ENCODE measurements at regions not wholly inside any gene's neighbourhood (a gene's known extent, or its start where the extent isn't known, plus 50 kb on each side); places are given as distances from the start of the nearest gene placed in this dataset.

DNA sequence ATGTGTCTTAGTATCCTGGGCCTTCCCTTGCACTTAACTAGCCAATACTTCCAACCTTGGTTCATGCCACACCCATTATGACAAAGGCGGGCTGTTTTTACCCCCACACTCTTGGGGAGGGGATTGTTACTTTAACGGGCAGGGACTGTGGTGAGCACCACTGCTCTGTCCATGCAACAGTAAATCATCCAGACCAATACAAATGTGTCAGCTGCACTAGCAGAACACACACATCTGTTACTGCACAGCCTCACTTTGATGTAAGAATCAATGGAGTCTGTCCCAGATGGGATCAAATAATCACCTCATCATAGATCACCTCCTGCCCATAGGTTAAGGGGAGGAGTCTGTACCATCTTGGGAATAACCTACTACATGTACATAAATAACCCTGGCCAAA, 58.1 kb downstream of the NPAP1 start:
- in situ Hi-C loops (cut with HindIII; ENCODE audit: low pct_ligation_motif_present, low sequenced_read_pairs) = no loop called here
- TF ChIP-seq, protein P1, sequence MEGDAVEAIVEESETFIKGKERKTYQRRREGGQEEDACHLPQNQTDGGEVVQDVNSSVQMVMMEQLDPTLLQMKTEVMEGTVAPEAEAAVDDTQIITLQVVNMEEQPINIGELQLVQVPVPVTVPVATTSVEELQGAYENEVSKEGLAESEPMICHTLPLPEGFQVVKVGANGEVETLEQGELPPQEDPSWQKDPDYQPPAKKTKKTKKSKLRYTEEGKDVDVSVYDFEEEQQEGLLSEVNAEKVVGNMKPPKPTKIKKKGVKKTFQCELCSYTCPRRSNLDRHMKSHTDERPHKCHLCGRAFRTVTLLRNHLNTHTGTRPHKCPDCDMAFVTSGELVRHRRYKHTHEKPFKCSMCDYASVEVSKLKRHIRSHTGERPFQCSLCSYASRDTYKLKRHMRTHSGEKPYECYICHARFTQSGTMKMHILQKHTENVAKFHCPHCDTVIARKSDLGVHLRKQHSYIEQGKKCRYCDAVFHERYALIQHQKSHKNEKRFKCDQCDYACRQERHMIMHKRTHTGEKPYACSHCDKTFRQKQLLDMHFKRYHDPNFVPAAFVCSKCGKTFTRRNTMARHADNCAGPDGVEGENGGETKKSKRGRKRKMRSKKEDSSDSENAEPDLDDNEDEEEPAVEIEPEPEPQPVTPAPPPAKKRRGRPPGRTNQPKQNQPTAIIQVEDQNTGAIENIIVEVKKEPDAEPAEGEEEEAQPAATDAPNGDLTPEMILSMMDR (IDR thresholded peaks at IDR 0.05; ENCODE audit: low read depth, low read length, missing control alignments) = no peak
- Histone ChIP-seq H3K27me3 (replicated peaks) (no peaks in the 10 kb centered on the region), H3K27ac (no peak overlapping the region), H3K4me3 (ENCODE audit: low read depth, low read length) (no peak overlapping the region), H3K36me3 (replicated peaks) (no peaks in the 10 kb centered on the region)
- DNase-seq = no peak

- Histone ChIP-seq H3K36me3 (replicated peaks) (no peaks in the 10 kb centered on the region), H3K4me3 (ENCODE audit: low read depth, low read length) (no peak overlapping the region), H3K27me3 (replicated peaks) (no peaks in the 10 kb centered on the region), H3K27ac (no peak overlapping the region)
- no peak for DNase-seq
- in situ Hi-C loops (cut with HindIII; ENCODE audit: low pct_ligation_motif_present, low sequenced_read_pairs) = no loop called here
- TF ChIP-seq, protein P1 (IDR thresholded peaks at IDR 0.05; ENCODE audit: low read depth, low read length, missing control alignments) = no peak
These were observed 58.8 kb downstream of the NPAP1 start for GRCh38 chr15:24734396-24734795.

GRCh38 chr15:24745290-24745689, 69.7 kb downstream of the NPAP1 start:
- no peak for DNase-seq

GRCh38 chr15:24746094-24746493, 70.5 kb downstream of the NPAP1 start:
- no peaks in the 10 kb centered on the region for H3K27me3 ChIP-seq (replicated peaks)
- H3K36me3 ChIP-seq (replicated peaks) = no peaks in the 10 kb centered on the region
- in situ Hi-C loops (cut with HindIII; ENCODE audit: low pct_ligation_motif_present, low sequenced_read_pairs) = no loop called here
- TF ChIP-seq, protein P1 (IDR thresholded peaks at IDR 0.05; ENCODE audit: low read depth, low read length, missing control alignments) = no peak
- no peak overlapping the region for H3K4me3 ChIP-seq (ENCODE audit: low read depth, low read length)
- H3K27ac ChIP-seq = no peak overlapping the region
- DNase-seq = no peak

More at GRCh38 chr15:24745290-24745689, 69.7 kb downstream of the NPAP1 start:
- TF ChIP-seq, protein P1 (IDR thresholded peaks at IDR 0.05; ENCODE audit: low read depth, low read length, missing control alignments) = no peak
- in situ Hi-C loops (cut with HindIII; ENCODE audit: low pct_ligation_motif_present, low sequenced_read_pairs) = no loop called here
- H3K27me3 ChIP-seq (replicated peaks) = no peaks in the 10 kb centered on the region
- H3K36me3 ChIP-seq (replicated peaks) = no peaks in the 10 kb centered on the region
- no peak overlapping the region for H3K27ac ChIP-seq
- no peak overlapping the region for H3K4me3 ChIP-seq (ENCODE audit: low read depth, low read length)

DNA sequence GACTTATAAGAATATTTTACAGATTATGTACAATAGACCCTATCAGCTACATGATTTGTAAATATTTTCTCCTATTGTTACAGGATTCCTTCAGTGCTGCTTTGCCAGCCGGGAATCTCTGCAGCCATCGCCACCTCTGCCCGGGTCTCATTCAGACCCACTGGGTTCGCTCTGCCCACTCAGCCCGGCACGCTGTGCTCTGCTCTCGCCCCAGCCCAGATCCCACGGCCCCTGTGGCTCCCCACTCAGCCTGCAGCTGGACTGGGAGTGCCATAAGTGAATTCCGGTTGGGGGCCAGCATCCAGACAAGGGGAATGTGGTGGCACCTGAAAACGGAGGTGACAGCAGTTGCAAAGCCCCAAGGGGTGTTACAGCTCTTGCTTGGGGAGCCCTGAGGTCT, 71.8 kb downstream of the NPAP1 start:
- no peaks in the 10 kb centered on the region for H3K27me3 ChIP-seq (replicated peaks)
- DNase-seq = no peak
- no peak overlapping the region for H3K4me3 ChIP-seq (ENCODE audit: low read depth, low read length)
- no peak overlapping the region for H3K27ac ChIP-seq
- in situ Hi-C loops (cut with HindIII; ENCODE audit: low pct_ligation_motif_present, low sequenced_read_pairs) = no loop called here
- TF ChIP-seq, protein P1 (IDR thresholded peaks at IDR 0.05; ENCODE audit: low read depth, low read length, missing control alignments) = no peak
- H3K36me3 ChIP-seq (replicated peaks) = no peaks in the 10 kb centered on the region

GRCh38 chr15:24748812-24749439, 73.4 kb downstream of the NPAP1 start:
- Histone ChIP-seq H3K36me3 (replicated peaks) (no peaks in the 10 kb centered on the region), H3K4me3 (ENCODE audit: low read depth, low read length) (no peak overlapping the region), H3K27ac (no peak overlapping the region), H3K27me3 (replicated peaks) (no peaks in the 10 kb centered on the region)
- TF ChIP-seq, protein P1 (IDR thresholded peaks at IDR 0.05; ENCODE audit: low read depth, low read length, missing control alignments) = no peak
- in situ Hi-C loops (cut with HindIII; ENCODE audit: low pct_ligation_motif_present, low sequenced_read_pairs) = no loop called here
- no peak for DNase-seq
